Testis (tissue), 2 donors: ENCODE measurements at regions not wholly inside any gene's neighbourhood (a gene's known extent, or its start where the extent isn't known, plus 50 kb on each side); places are given as distances from the start of the nearest gene placed in this dataset.

Experiments
- DNase-seq: peaks from one replicate; pipeline ENCODE4 v3.0.0-alpha.2; 2019
- H3K27ac ChIP-seq, 2 donors: fragments of 200-600 bp; sonication (generic); one replicate each; pipeline ENCODE4 v1.5.1; 2019
- H3K27me3 ChIP-seq: fragments of 200-600 bp; sonication (generic); one replicate; pipeline ENCODE4 v1.5.1; 2019
- H3K36me3 ChIP-seq: fragments of 200-600 bp; sonication (generic); one replicate; pipeline ENCODE4 v1.5.1; 2017; ENCODE audit warnings: low read depth; ENCODE audit errors: missing control alignments
- H3K4me1 ChIP-seq: fragments of 200-600 bp; sonication (generic); one replicate; pipeline ENCODE4 v1.5.1; 2019
- H3K4me3 ChIP-seq, 2 donors: fragments of 200-600 bp; sonication (generic); one replicate each; pipeline ENCODE4 v1.5.1; 2017 to 2019
- H3K9me3 ChIP-seq: fragments of 200-600 bp; sonication (generic); one replicate; pipeline ENCODE4 v1.5.1; 2017
- CTCF ChIP-seq, 3 experiments: fragments of 450-650 bp in 2 of 3; fragments of 200-600 bp in 1 of 3; sonication (generic) in 1 of 3; IDR thresholded peaks; one replicate each; pipeline ENCODE4 v1.5.1; 2016 to 2019; ENCODE audit warnings: antibody characterized with exemption in 3 of 3, mild to moderate bottlenecking in 2 of 3, moderate library complexity in 1 of 3
- POLR2A ChIP-seq: fragments of 450-650 bp; IDR thresholded peaks from one replicate; pipeline ENCODE4 v1.6.1; 2017; ENCODE audit warnings: antibody characterized with exemption, mild to moderate bottlenecking, moderate library complexity
- WGBS, 2 donors: methylation state at CpG; one replicate each; pipeline ENCODE4 v1.1.5; 2018; 5-methylcytosine and 5-hydroxymethylcytosine counted together
- intact Hi-C: fragments of 100-400 bp; cut with DNase I; formaldehyde crosslinking; loops from one replicate; pipeline ENCODE4 v1.15.1; 2023; ENCODE audit warnings: low total_unique reads

- TF ChIP-seq POLR2A (no peak), CTCF (IDR thresholded peaks at IDR 0.05) (no peak)
- no peaks in the 10 kb centered on the region for H3K27me3 ChIP-seq
- intact Hi-C loops = no loop called here
- WGBS, 2 donors = 70 to 71% methylated on average over 8 of the region's 8 CpGs
- H3K9me3 ChIP-seq = no peaks in the 10 kb centered on the region
- H3K27ac ChIP-seq = no peak overlapping the region
- H3K36me3 ChIP-seq = no peaks in the 10 kb centered on the region
- no peak overlapping the region for H3K4me3 ChIP-seq
- no peak for DNase-seq
- no peaks in the 10 kb centered on the region for H3K4me1 ChIP-seq
These were observed 168.5 kb downstream of the ACTL7B start for GRCh38 chr9:108687006-108687987.

GRCh38 chr9:108684288-108685025, 171.3 kb downstream of the ACTL7B start:
- intact Hi-C loops = no loop called here
- Histone ChIP-seq H3K27me3 (no peaks in the 10 kb centered on the region), H3K36me3 (no peaks in the 10 kb centered on the region), H3K9me3 (no peaks in the 10 kb centered on the region), H3K27ac (no peak overlapping the region), H3K4me1 (no peaks in the 10 kb centered on the region), H3K4me3 (no peak overlapping the region)
- 84 to 91% methylated on average over 4 of the region's 4 CpGs for WGBS, 2 donors
- DNase-seq = no peak
- TF ChIP-seq POLR2A = no peak

GRCh38 chr9:108683245-108683644, 172.5 kb downstream of the ACTL7B start:
- Histone ChIP-seq H3K27ac (no peak overlapping the region), H3K36me3 (no peaks in the 10 kb centered on the region), H3K4me1 (no peaks in the 10 kb centered on the region), H3K27me3 (no peaks in the 10 kb centered on the region), H3K4me3 (no peak overlapping the region), H3K9me3 (no peaks in the 10 kb centered on the region)
- TF ChIP-seq CTCF (IDR thresholded peaks at IDR 0.05) = no peak
- intact Hi-C loops = no loop called here
- no peak for DNase-seq
- 83 to 93% methylated on average over 3 to 5 of the region's 5 CpGs for WGBS, 2 donors

- intact Hi-C loops = no loop called here
- no peaks in the 10 kb centered on the region for H3K4me1 ChIP-seq
- WGBS, 2 donors = 84 to 86% methylated on average over 10 of the region's 10 CpGs
- TF ChIP-seq POLR2A (no peak), CTCF (IDR thresholded peaks at IDR 0.05) (no peak)
- H3K27me3 ChIP-seq = no peaks in the 10 kb centered on the region
- no peak overlapping the region for H3K4me3 ChIP-seq
- H3K27ac ChIP-seq = no peak overlapping the region
- H3K9me3 ChIP-seq = no peaks in the 10 kb centered on the region
- no peak for DNase-seq
- no peaks in the 10 kb centered on the region for H3K36me3 ChIP-seq
These were observed 173.8 kb downstream of the ACTL7B start for GRCh38 chr9:108681851-108682590.

- TF ChIP-seq CTCF (IDR thresholded peaks at IDR 0.05) (no peak), POLR2A (no peak)
- H3K4me1 ChIP-seq = no peaks in the 10 kb centered on the region
- no peaks in the 10 kb centered on the region for H3K9me3 ChIP-seq
- intact Hi-C loops = no loop called here
- no peaks in the 10 kb centered on the region for H3K27me3 ChIP-seq
- DNase-seq = no peak
- WGBS, 2 donors = 93 to 98% methylated on average over 4 of the region's 4 CpGs
- H3K4me3 ChIP-seq = no peak overlapping the region
- no peak overlapping the region for H3K27ac ChIP-seq
- no peaks in the 10 kb centered on the region for H3K36me3 ChIP-seq
These were observed 174.8 kb downstream of the ACTL7B start for GRCh38 chr9:108680946-108681345.
